GM12874 (cell line): ENCODE measurements at regions not wholly inside any gene's neighbourhood (a gene's known extent, or its start where the extent isn't known, plus 50 kb on each side); places are given as distances from the start of the nearest gene placed in this dataset.

ENCODE experiments used
- TF ChIP-seq, protein P1 (sequence below): IDR thresholded peaks from 2 replicates; pipeline ENCODE4 v1.5.1; 2011; ENCODE audit warnings: low read depth, mild to moderate bottlenecking, control low read depth, low read length, moderate library complexity; ENCODE audit not compliant: insufficient read depth

- TF ChIP-seq, protein P1, sequence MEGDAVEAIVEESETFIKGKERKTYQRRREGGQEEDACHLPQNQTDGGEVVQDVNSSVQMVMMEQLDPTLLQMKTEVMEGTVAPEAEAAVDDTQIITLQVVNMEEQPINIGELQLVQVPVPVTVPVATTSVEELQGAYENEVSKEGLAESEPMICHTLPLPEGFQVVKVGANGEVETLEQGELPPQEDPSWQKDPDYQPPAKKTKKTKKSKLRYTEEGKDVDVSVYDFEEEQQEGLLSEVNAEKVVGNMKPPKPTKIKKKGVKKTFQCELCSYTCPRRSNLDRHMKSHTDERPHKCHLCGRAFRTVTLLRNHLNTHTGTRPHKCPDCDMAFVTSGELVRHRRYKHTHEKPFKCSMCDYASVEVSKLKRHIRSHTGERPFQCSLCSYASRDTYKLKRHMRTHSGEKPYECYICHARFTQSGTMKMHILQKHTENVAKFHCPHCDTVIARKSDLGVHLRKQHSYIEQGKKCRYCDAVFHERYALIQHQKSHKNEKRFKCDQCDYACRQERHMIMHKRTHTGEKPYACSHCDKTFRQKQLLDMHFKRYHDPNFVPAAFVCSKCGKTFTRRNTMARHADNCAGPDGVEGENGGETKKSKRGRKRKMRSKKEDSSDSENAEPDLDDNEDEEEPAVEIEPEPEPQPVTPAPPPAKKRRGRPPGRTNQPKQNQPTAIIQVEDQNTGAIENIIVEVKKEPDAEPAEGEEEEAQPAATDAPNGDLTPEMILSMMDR: no peak
Observed at GRCh38 chr3:182214416-182214815, 502.7 kb downstream of the SOX2 start.

DNA sequence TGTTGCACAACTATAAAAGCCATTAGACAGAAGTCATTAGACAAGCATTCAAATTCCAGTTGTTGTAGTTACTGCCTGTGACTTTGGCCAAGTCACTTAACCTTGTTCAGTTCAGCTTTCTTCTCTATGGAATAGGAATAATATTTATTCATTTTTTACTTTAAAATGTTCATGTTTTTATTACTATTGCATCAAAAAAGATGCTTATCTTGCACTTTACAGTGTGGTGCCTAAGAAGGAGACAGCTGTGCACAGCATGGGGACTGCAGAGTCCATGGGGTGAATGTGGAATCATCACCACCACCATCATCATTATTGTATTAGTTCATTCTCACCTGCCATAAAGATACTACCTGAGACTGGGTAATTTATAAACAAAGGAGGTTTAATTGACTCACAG, 504.2 kb downstream of the SOX2 start:
- TF ChIP-seq, protein P1: no peak

DNA sequence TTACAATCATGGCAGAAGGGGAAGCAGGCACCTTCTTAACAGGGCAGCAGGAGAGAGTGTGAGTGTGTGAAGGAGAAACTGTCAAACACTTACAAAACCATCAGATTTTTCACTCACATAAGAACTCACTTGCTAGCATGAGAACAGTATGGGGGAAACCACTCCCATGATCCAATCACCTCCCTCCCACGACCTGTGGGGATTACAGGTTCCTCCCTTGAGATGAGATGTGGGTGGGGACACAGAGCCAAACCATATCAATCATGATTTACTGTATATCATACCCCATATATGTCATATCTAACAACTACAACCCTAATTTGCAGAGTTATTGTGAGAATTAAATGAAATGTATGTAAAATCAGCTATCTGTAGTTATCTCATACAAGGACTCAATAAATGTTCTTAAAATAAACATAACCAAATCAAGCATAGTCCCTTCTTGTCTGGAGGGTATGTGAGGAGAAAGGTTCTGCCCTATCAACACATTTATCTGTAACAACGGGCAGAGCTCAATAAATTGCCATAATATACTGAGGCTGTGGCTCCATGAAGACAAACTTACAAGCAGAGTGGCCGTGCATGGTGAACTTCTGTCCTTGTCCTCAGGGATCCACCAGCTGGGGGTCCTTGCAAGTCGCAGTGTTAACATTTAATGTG, 504.7 kb downstream of the SOX2 start:
- TF ChIP-seq, protein P1: no peak

- TF ChIP-seq, protein P1: no peak
Observed at GRCh38 chr3:182220013-182220412, 508.3 kb downstream of the SOX2 start.

- TF ChIP-seq, protein P1: no peak
Observed at GRCh38 chr3:182220471-182220870, 508.7 kb downstream of the SOX2 start.

- TF ChIP-seq, protein P1: no peak
Observed at GRCh38 chr3:182226995-182227394, 515.3 kb downstream of the SOX2 start.

DNA sequence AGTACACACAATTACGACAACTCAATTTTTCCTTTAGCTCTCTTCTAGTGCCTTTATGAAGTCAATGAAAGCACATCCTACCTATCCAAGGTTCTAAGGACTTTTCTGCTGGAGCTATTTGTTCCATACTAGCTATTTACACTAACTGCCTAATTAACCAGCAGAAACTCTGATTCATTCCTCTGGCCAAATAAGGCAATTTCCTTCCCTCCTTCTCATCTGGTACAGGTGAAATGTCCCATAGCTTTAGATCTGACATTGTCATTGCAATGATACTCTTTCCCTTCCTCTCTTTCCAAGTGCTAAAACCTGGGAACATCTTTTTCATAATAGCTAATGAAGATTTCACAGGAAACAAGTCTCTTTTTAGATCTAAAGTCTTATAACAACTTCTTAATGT, 521.7 kb downstream of the SOX2 start:
- TF ChIP-seq, protein P1: no peak

GRCh38 chr3:182233957-182234356, 522.2 kb downstream of the SOX2 start:
- TF ChIP-seq, protein P1: no peak
